ENCODE measurements at regions not wholly inside any gene's neighbourhood (a gene's known extent, or its start where the extent isn't known, plus 50 kb on each side); places are given as distances from the start of the nearest gene placed in this dataset.

- TF ChIP-seq CTCF (IDR thresholded peaks at IDR 0.05 in 8 of 11, conservative IDR thresholded peaks at IDR 0.05 in 3 of 11) (no peak), POLR2AphosphoS5 (IDR thresholded peaks at IDR 0.05) (no peak)
These were observed 157.2 kb downstream of the EDEM1 start for GRCh38 chr3:5344707-5345106.

Measured in spleen (tissue), 7 donors.